BE2C (cell line): ENCODE measurements at regions not wholly inside any gene's neighbourhood (a gene's known extent, or its start where the extent isn't known, plus 50 kb on each side); places are given as distances from the start of the nearest gene placed in this dataset.
A peak's percentile ranks its signal among the peaks of the same experiment; 100 is the strongest.

Source experiments
- DNase-seq: peaks from one replicate; pipeline ENCODE4 v3.0.0-alpha.2; 2020
- H3K27me3 ChIP-seq: fragments of 250-450 bp; sonication (Bioruptor Pico); 2 replicates; pipeline ENCODE4 v1.5.1; 2020; ENCODE audit warnings: mild to moderate bottlenecking
- H3K36me3 ChIP-seq: fragments of 250-450 bp; sonication (Bioruptor Pico); 2 replicates; pipeline ENCODE4 v1.5.1; 2020; ENCODE audit warnings: mild to moderate bottlenecking
- H3K4me1 ChIP-seq: fragments of 250-450 bp; sonication (Bioruptor Pico); 2 replicates; pipeline ENCODE4 v1.5.1; 2020
- H3K4me3 ChIP-seq: 2 replicates; pipeline ENCODE4 v1.5.1; 2011; ENCODE audit warnings: low read depth, low read length
- H3K9me3 ChIP-seq: fragments of 250-450 bp; sonication (Bioruptor Pico); 2 replicates; pipeline ENCODE4 v1.5.1; 2020
- TF ChIP-seq, protein P1 (sequence below): IDR thresholded peaks from 2 replicates; pipeline ENCODE4 v1.5.1; 2012; ENCODE audit warnings: mild to moderate bottlenecking, low read depth, low read length

DNA sequence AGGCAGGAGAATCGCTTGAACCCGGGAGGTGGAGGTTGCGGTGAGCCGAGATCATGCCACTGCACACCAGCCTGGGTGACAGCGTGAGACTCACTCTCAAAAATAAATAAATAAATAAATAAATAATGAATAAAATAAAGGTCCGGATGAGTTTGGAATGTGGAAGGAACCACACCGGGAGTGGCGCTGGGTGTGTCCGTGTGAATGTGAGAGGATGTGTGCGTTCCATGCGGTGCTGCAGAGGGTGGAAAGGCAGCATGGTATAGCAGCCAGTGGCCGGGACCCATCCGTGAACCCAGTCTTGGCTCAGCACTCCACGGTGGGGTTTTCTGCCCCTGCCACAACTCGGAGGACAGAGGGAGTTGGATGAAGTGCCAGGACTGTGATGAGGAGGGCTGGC is 56.2 kb upstream of the POFUT2 start:
- no peaks in the 10 kb centered on the region for H3K9me3 ChIP-seq
- DNase-seq = no peak
- H3K27me3 ChIP-seq = peaks cover 4% of the 10 kb centered on the region; the same call in 1 of the 2 replicates
- H3K4me3 ChIP-seq = no peak overlapping the region
- no peaks in the 10 kb centered on the region for H3K36me3 ChIP-seq
- peaks cover 2% of the 10 kb centered on the region; the same call in 1 of the 2 replicates for H3K4me1 ChIP-seq
- TF ChIP-seq, protein P1, sequence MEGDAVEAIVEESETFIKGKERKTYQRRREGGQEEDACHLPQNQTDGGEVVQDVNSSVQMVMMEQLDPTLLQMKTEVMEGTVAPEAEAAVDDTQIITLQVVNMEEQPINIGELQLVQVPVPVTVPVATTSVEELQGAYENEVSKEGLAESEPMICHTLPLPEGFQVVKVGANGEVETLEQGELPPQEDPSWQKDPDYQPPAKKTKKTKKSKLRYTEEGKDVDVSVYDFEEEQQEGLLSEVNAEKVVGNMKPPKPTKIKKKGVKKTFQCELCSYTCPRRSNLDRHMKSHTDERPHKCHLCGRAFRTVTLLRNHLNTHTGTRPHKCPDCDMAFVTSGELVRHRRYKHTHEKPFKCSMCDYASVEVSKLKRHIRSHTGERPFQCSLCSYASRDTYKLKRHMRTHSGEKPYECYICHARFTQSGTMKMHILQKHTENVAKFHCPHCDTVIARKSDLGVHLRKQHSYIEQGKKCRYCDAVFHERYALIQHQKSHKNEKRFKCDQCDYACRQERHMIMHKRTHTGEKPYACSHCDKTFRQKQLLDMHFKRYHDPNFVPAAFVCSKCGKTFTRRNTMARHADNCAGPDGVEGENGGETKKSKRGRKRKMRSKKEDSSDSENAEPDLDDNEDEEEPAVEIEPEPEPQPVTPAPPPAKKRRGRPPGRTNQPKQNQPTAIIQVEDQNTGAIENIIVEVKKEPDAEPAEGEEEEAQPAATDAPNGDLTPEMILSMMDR = no peak

- peaks cover 4% of the 10 kb centered on the region; the same call in 1 of the 2 replicates for H3K27me3 ChIP-seq
- H3K9me3 ChIP-seq = no peaks in the 10 kb centered on the region
- H3K4me3 ChIP-seq = no peak overlapping the region
- DNase-seq = no peak
- peaks cover 2% of the 10 kb centered on the region; the same call in 1 of the 2 replicates for H3K4me1 ChIP-seq
- H3K36me3 ChIP-seq = no peaks in the 10 kb centered on the region
- TF ChIP-seq, protein P1 = no peak
Measured at GRCh38 chr21:45344576-45344975, 56.9 kb upstream of the POFUT2 start.

DNA sequence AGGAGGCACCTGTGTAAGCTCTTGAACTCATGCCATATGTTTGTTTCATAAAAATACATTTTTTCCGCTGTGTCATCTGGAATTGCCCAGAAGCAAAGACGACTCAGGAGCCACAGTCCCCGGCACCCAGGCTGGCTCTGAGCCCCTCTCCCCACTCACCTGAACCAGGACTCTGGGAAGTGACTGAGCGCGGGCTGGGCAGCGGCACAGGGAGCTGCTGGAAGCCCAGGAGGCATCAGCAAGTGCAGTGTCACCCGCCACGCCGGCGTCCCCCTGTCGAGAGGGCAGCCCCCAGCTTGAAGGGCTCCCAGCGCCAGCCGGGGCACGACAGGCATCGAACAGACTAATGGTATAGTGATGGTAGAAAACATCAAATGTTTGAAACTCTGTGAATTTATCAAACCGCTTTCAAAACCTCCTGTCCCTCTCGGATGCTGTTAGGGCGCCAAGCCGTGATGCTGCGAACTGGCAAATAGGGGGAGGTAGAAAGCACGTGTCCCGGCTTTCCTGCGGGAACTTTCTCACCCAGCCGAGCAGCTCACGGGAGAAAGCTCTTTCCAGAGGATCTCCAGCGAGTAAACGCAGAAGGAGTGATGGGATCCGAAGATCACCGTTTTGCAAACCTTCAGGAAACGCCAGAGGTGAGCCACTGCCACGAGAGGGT is 57.8 kb upstream of the COL18A1 start:
- Histone ChIP-seq H3K4me1 (peaks cover 2% of the 10 kb centered on the region; the same call in 1 of the 2 replicates), H3K27me3 (peaks cover 4% of the 10 kb centered on the region; the same call in 1 of the 2 replicates), H3K4me3 (no peak overlapping the region), H3K9me3 (no peaks in the 10 kb centered on the region), H3K36me3 (no peaks in the 10 kb centered on the region)
- TF ChIP-seq, protein P1 = peak; percentile 10; the same call in 1 of the 2 replicates
- no peak for DNase-seq

GRCh38 chr21:45347712-45348499 is 57.1 kb upstream of the COL18A1 start:
- Histone ChIP-seq H3K4me3 (no peak overlapping the region), H3K4me1 (peaks cover 4% of the 10 kb centered on the region; the same call in 1 of the 2 replicates), H3K27me3 (peaks cover 4% of the 10 kb centered on the region; the same call in 1 of the 2 replicates), H3K9me3 (no peaks in the 10 kb centered on the region), H3K36me3 (no peaks in the 10 kb centered on the region)
- TF ChIP-seq, protein P1 = no peak
- no peak for DNase-seq

- DNase-seq = no peak
- Histone ChIP-seq H3K36me3 (no peaks in the 10 kb centered on the region), H3K9me3 (no peaks in the 10 kb centered on the region), H3K4me1 (peaks cover 8% of the 10 kb centered on the region; the same call in 1 of the 2 replicates), H3K4me3 (no peak overlapping the region), H3K27me3 (peaks cover 4% of the 10 kb centered on the region; the same call in 1 of the 2 replicates)
- TF ChIP-seq, protein P1 = no peak
Measured at GRCh38 chr21:45348591-45349327, 56.2 kb upstream of the COL18A1 start.
